A549 (cell line): ENCODE measurements at regions not wholly inside any gene's neighbourhood (a gene's known extent, or its start where the extent isn't known, plus 50 kb on each side); places are given as distances from the start of the nearest gene placed in this dataset.

Experiments used
- BHLHE40 ChIP-seq: IDR thresholded peaks from 2 replicates; pipeline ENCODE4 v1.6.1; 2012; ENCODE audit warnings: low read depth, low read length, inconsistent platforms
- CEBPB ChIP-seq, 2 experiments: fragments of >200 bp in 1 of 2; sonication (Bioruptor Twin) in 1 of 2; formaldehyde crosslinking in 1 of 2; IDR thresholded peaks; 2 replicates each; pipeline ENCODE4 v1.6.1; 2012 to 2016
- EP300 ChIP-seq, 2 experiments: fragments of >200 bp; sonication (Bioruptor Twin); formaldehyde crosslinking; IDR thresholded peaks; 2 replicates in 1 of 2; 3 replicates in 1 of 2; pipeline ENCODE4 v1.6.1; 2016 to 2017
- ESRRA ChIP-seq: fragments of 150-350 bp; IDR thresholded peaks from 2 replicates; pipeline ENCODE4 v1.6.1; 2014; ENCODE audit warnings: mild to moderate bottlenecking, low read length, borderline replicate concordance
- MAZ ChIP-seq: fragments of 150-350 bp; IDR thresholded peaks from 2 replicates; pipeline ENCODE4 v1.6.1; 2014; ENCODE audit warnings: antibody characterized with exemption, low read depth, low read length, borderline replicate concordance
- POLR2A ChIP-seq: IDR thresholded peaks from 2 replicates; pipeline ENCODE4 v1.6.1; 2012; ENCODE audit warnings: mild to moderate bottlenecking, low read length
- RAD21 ChIP-seq, 2 experiments: fragments of >200 bp in 1 of 2; sonication (Bioruptor Twin) in 1 of 2; formaldehyde crosslinking in 1 of 2; IDR thresholded peaks in 1 of 2; conservative IDR thresholded peaks in 1 of 2; 2 replicates in 1 of 2; 3 replicates in 1 of 2; pipeline ENCODE4 v1.6.1; 2012 to 2018; ENCODE audit warnings: inconsistent platforms in 1 of 2
- RCOR1 ChIP-seq: fragments of 150-350 bp; IDR thresholded peaks from 2 replicates; pipeline ENCODE4 v1.6.1; 2014; ENCODE audit warnings: antibody characterized with exemption, low read length, low read depth
- TF ChIP-seq, protein P1 (sequence below): IDR thresholded peaks from 2 replicates; pipeline ENCODE4 v1.6.1; 2012
- TF ChIP-seq, protein P2 (sequence below): fragments of >200 bp; sonication (Bioruptor Twin); formaldehyde crosslinking; IDR thresholded peaks from 3 replicates; pipeline ENCODE4 v1.5.1; 2016
- TF ChIP-seq, protein P3 (sequence below): IDR thresholded peaks from 2 replicates; pipeline ENCODE4 v1.6.1; 2012
- TF ChIP-seq, protein P4 (sequence below): fragments of 450-650 bp; IDR thresholded peaks from 2 replicates; pipeline ENCODE4 v1.6.1; 2014; ENCODE audit warnings: antibody characterized with exemption

DNA sequence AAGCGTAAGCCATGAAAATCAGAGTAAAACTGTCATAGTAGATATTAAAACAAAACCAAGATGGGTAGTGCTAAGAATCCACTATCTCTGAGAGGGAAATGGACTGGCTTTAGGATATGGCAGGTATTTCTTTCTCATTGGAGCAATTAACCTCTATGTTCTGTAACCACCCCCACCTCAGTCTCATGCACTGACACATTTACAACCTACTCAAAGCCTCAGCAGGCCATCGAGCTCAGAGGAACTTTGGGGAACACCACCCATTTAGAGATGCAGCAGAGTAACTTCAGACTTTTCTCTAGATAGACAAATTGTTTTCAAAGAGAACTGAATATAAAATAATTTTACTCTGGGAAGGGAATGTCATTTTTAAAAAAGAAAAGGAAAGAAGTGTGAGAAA, 615.8 kb upstream of the ZFHX3 start:
- TF ChIP-seq POLR2A (no peak), RAD21 (conservative IDR thresholded peaks at IDR 0.05 in 1 of 2, IDR thresholded peaks at IDR 0.05 in 1 of 2) (no peak), MAZ (no peak), CEBPB (IDR thresholded peaks at IDR 0.05) (no peak), EP300 (IDR thresholded peaks at IDR 0.05) (no peak), BHLHE40 (no peak), ESRRA (no peak), RCOR1 (no peak)
- TF ChIP-seq, protein P1, sequence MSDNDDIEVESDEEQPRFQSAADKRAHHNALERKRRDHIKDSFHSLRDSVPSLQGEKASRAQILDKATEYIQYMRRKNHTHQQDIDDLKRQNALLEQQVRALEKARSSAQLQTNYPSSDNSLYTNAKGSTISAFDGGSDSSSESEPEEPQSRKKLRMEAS = no peak
- TF ChIP-seq, protein P2, sequence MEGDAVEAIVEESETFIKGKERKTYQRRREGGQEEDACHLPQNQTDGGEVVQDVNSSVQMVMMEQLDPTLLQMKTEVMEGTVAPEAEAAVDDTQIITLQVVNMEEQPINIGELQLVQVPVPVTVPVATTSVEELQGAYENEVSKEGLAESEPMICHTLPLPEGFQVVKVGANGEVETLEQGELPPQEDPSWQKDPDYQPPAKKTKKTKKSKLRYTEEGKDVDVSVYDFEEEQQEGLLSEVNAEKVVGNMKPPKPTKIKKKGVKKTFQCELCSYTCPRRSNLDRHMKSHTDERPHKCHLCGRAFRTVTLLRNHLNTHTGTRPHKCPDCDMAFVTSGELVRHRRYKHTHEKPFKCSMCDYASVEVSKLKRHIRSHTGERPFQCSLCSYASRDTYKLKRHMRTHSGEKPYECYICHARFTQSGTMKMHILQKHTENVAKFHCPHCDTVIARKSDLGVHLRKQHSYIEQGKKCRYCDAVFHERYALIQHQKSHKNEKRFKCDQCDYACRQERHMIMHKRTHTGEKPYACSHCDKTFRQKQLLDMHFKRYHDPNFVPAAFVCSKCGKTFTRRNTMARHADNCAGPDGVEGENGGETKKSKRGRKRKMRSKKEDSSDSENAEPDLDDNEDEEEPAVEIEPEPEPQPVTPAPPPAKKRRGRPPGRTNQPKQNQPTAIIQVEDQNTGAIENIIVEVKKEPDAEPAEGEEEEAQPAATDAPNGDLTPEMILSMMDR = no peak
- TF ChIP-seq, protein P3, sequence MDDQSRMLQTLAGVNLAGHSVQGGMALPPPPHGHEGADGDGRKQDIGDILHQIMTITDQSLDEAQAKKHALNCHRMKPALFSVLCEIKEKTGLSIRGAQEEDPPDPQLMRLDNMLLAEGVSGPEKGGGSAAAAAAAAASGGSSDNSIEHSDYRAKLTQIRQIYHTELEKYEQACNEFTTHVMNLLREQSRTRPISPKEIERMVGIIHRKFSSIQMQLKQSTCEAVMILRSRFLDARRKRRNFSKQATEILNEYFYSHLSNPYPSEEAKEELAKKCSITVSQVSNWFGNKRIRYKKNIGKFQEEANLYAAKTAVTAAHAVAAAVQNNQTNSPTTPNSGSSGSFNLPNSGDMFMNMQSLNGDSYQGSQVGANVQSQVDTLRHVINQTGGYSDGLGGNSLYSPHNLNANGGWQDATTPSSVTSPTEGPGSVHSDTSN = no peak
- TF ChIP-seq, protein P4, sequence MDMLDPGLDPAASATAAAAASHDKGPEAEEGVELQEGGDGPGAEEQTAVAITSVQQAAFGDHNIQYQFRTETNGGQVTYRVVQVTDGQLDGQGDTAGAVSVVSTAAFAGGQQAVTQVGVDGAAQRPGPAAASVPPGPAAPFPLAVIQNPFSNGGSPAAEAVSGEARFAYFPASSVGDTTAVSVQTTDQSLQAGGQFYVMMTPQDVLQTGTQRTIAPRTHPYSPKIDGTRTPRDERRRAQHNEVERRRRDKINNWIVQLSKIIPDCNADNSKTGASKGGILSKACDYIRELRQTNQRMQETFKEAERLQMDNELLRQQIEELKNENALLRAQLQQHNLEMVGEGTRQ = no peak
